ENCODE measurements at regions not wholly inside any gene's neighbourhood (a gene's known extent, or its start where the extent isn't known, plus 50 kb on each side); places are given as distances from the start of the nearest gene placed in this dataset.
"Not testable (repeated sequence)": the region's sequence is repeated elsewhere in the genome, so short reads cannot be mapped to it uniquely, and the experiment has no call there.

GRCh38 chr14:87607056-87607455, 385.9 kb downstream of the GALC start:
- not testable (repeated sequence) for TF ChIP-seq CTCF (IDR thresholded peaks at IDR 0.05; ENCODE audit: poor library complexity); EZH2 (IDR thresholded peaks at IDR 0.05; ENCODE audit: borderline replicate concordance); EZH2phosphoT487 (IDR thresholded peaks at IDR 0.05; ENCODE audit: low read depth, severe bottlenecking, unreplicated experiment)

All from hepatocyte (in vitro differentiated cells).